WTC11 (cell line): ENCODE measurements at regions not wholly inside any gene's neighbourhood (a gene's known extent, or its start where the extent isn't known, plus 50 kb on each side); places are given as distances from the start of the nearest gene placed in this dataset.

ENCODE experiments used
- ATAC-seq: fragments of 200-7000 bp; cut with Tn5 transposase; 2 replicates; pipeline ENCODE4 v1.10.0; 2021; ENCODE audit warnings: mild to moderate bottlenecking, moderate library complexity
- CTCF ChIA-PET: fragments of 300-600 bp; sonication (Branson Sonifier 250); formaldehyde crosslinking; loops from one replicate; lab custom pipeline; 2021; ENCODE audit warnings: antibody characterized with exemption; lab: Charles Lee
- POLR2A ChIA-PET: fragments of 350-600 bp; sonication (Branson Sonifier 250); formaldehyde crosslinking; loops from one replicate; lab custom pipeline; 2021; ENCODE audit warnings: antibody characterized with exemption; lab: Charles Lee
- DNase-seq: peaks from one replicate; pipeline ENCODE4 v3.0.0; 2021; ENCODE audit warnings: low spot score
- H3K27ac Mint-ChIP-seq: 2 replicates; pipeline ENCODE4 v1.8.0; 2021; ENCODE audit warnings: mixed read lengths
- H3K27me3 Mint-ChIP-seq: 2 replicates; pipeline ENCODE4 v1.8.0; 2021; ENCODE audit warnings: low read depth, mild to moderate bottlenecking, moderate library complexity, mixed read lengths
- H3K36me3 Mint-ChIP-seq: 2 replicates; pipeline ENCODE4 v1.8.0; 2021; ENCODE audit warnings: mixed read lengths
- H3K4me1 Mint-ChIP-seq: 2 replicates; pipeline ENCODE4 v1.8.0; 2022; ENCODE audit warnings: mixed read lengths
- H3K4me3 Mint-ChIP-seq: 2 replicates; pipeline ENCODE4 v1.8.0; 2021; ENCODE audit warnings: mild to moderate bottlenecking, moderate library complexity, mixed read lengths
- H3K9me3 Mint-ChIP-seq: 2 replicates; pipeline ENCODE4 v1.8.0; 2021; ENCODE audit warnings: mixed read lengths
- ATF1 ChIP-seq: sonication (generic); formaldehyde crosslinking; IDR thresholded peaks from 2 replicates; pipeline ENCODE4 v1.8.1; 2023; ENCODE audit warnings: mild to moderate bottlenecking, moderate library complexity, missing genetic modification reagents
- CREM ChIP-seq: sonication (generic); formaldehyde crosslinking; IDR thresholded peaks from 2 replicates; pipeline ENCODE4 v1.8.1; 2022; ENCODE audit warnings: mild to moderate bottlenecking, missing genetic modification reagents, moderate library complexity
- ETV6 ChIP-seq: sonication (generic); formaldehyde crosslinking; IDR thresholded peaks from 2 replicates; pipeline ENCODE4 v1.8.1; 2022; ENCODE audit warnings: mild to moderate bottlenecking, missing genetic modification reagents
- FOXJ3 ChIP-seq: sonication (generic); formaldehyde crosslinking; IDR thresholded peaks from 2 replicates; pipeline ENCODE4 v1.9.0; 2021; ENCODE audit warnings: missing genetic modification reagents, mild to moderate bottlenecking, borderline replicate concordance
- FOXP1 ChIP-seq: sonication (generic); formaldehyde crosslinking; IDR thresholded peaks from 2 replicates; pipeline ENCODE4 v1.8.0; 2022; ENCODE audit warnings: missing genetic modification reagents, mild to moderate bottlenecking, moderate library complexity, borderline replicate concordance
- GRHL2 ChIP-seq: fragments of 250-450 bp; sonication (Bioruptor Pico); IDR thresholded peaks from 2 replicates; pipeline ENCODE4 v1.8.0; 2022; ENCODE audit warnings: mild to moderate bottlenecking, moderate library complexity; ENCODE audit not compliant: insufficient replicate concordance, severe bottlenecking
- HMGA2 ChIP-seq: fragments of 250-450 bp; sonication (Bioruptor Pico); IDR thresholded peaks from 2 replicates; pipeline ENCODE4 v1.4.0; 2021; ENCODE audit warnings: mild to moderate bottlenecking, moderate library complexity
- IRF2 ChIP-seq: sonication (generic); formaldehyde crosslinking; IDR thresholded peaks from 2 replicates; pipeline ENCODE4 v1.8.0; 2022; ENCODE audit warnings: low read depth, missing genetic modification reagents, borderline replicate concordance
- KAT7 ChIP-seq: sonication (generic); formaldehyde crosslinking; IDR thresholded peaks from 2 replicates; pipeline ENCODE4 v1.8.1; 2023; ENCODE audit warnings: missing genetic modification reagents, mild to moderate bottlenecking, borderline replicate concordance
- NFATC4 ChIP-seq: fragments of 250-450 bp; sonication (Bioruptor Pico); IDR thresholded peaks from 2 replicates; pipeline ENCODE4 v1.9.0; 2021; ENCODE audit warnings: mild to moderate bottlenecking
- NR3C1 ChIP-seq: sonication (generic); formaldehyde crosslinking; conservative IDR thresholded peaks from 2 replicates; pipeline ENCODE4 v1.8.1; 2023; ENCODE audit warnings: low read depth, mild to moderate bottlenecking, missing genetic modification reagents
- PRRX2 ChIP-seq: fragments of 250-450 bp; sonication (Bioruptor Pico); IDR thresholded peaks from 2 replicates; pipeline ENCODE4 v1.8.0; 2021; ENCODE audit warnings: mild to moderate bottlenecking
- SMAD4 ChIP-seq: sonication (generic); formaldehyde crosslinking; IDR thresholded peaks from 2 replicates; pipeline ENCODE4 v1.8.0; 2022; ENCODE audit warnings: mild to moderate bottlenecking, missing genetic modification reagents
- SP1 ChIP-seq: sonication (generic); formaldehyde crosslinking; conservative IDR thresholded peaks from 2 replicates; pipeline ENCODE4 v1.8.1; 2022; ENCODE audit warnings: missing genetic modification reagents
- TCF7 ChIP-seq: sonication (generic); formaldehyde crosslinking; IDR thresholded peaks from 2 replicates; pipeline ENCODE4 v1.8.0; 2022; ENCODE audit warnings: mild to moderate bottlenecking, low read depth, missing genetic modification reagents, moderate library complexity
- ZNF263 ChIP-seq: sonication (generic); formaldehyde crosslinking; IDR thresholded peaks from 2 replicates; pipeline ENCODE4 v1.8.1; 2022; ENCODE audit warnings: low read depth, mild to moderate bottlenecking, moderate library complexity, missing genetic modification reagents
- ZNF416 ChIP-seq: fragments of 250-450 bp; sonication (Bioruptor Pico); IDR thresholded peaks from 2 replicates; pipeline ENCODE4 v1.9.0; 2021; ENCODE audit warnings: mild to moderate bottlenecking, inconsistent platforms
- ZNF671 ChIP-seq: fragments of 250-450 bp; sonication (Bioruptor Pico); IDR thresholded peaks from 2 replicates; pipeline ENCODE4 v1.8.0; 2021; ENCODE audit warnings: mild to moderate bottlenecking
- TF ChIP-seq, protein P1 (sequence below): sonication (generic); formaldehyde crosslinking; IDR thresholded peaks from 2 replicates; pipeline ENCODE4 v1.8.1; 2023; ENCODE audit warnings: mild to moderate bottlenecking, missing genetic modification reagents, moderate library complexity
- TF ChIP-seq, protein P2 (sequence below): sonication (generic); formaldehyde crosslinking; IDR thresholded peaks from 2 replicates; pipeline ENCODE4 v1.8.1; 2022; ENCODE audit warnings: missing genetic modification reagents, borderline replicate concordance
- TF ChIP-seq, protein P3 (sequence below): sonication (generic); formaldehyde crosslinking; IDR thresholded peaks from 2 replicates; pipeline ENCODE4 v1.8.1; 2023; ENCODE audit warnings: mild to moderate bottlenecking, missing genetic modification reagents
- TF ChIP-seq, protein P4 (sequence below): sonication (generic); formaldehyde crosslinking; IDR thresholded peaks from 2 replicates; pipeline ENCODE4 v1.8.0; 2022; ENCODE audit warnings: missing genetic modification reagents
- TF ChIP-seq, protein P5 (sequence below): sonication (generic); formaldehyde crosslinking; IDR thresholded peaks from 2 replicates; pipeline ENCODE4 v1.8.1; 2023; ENCODE audit warnings: mild to moderate bottlenecking, missing genetic modification reagents, moderate library complexity
- TF ChIP-seq, protein P6 (sequence below): sonication (generic); formaldehyde crosslinking; IDR thresholded peaks from 2 replicates; pipeline ENCODE4 v1.8.1; 2022; ENCODE audit warnings: mild to moderate bottlenecking, missing genetic modification reagents, moderate library complexity, borderline replicate concordance

DNA sequence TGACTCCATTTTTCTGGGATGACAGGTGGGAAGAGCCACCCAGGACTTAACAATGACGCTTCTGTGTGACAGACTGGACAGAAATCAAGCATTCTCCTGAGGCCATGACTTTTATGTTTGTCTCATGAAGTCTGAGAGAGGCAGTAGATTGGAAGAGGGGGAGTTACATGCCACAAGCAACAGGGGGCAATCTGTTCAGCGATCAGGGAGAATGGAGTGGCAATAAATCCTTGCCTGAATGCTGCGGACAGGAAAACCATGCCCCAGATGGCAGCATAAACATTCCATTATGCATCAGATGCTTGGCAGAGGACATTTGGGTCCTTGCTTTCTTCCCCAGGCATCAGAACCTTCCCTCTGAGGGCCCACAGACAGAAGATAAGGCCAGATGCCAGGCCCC, 312.4 kb upstream of the DIPK2B start (continued):
- no peak for TF ChIP-seq PRRX2
- no peak for TF ChIP-seq SP1 (CRISPR knock-in tag)
- TF ChIP-seq, all 79 proteins: peak for 0

DNA sequence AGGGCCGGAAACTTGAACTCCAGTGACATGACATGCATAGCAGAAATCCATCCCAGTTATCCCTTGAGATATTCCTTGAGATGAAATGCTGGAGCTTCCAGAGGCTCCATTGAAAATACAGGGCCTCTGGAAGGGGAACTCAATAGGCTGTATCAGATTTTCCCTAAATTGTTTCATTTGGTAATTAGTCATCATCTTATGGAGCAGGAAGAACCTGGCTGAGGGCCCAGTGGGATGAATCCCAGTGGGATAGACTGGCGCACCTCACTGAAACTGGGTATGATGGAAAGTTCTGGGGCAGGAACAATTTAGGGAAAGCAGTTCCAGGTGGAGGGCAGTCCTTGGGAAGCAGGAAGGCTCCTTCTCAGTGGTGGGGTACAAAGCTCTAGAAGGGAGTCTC, 307.8 kb upstream of the DIPK2B start:
- no peaks in the 10 kb centered on the region for H3K27me3 Mint-ChIP-seq
- peaks cover 10% of the 10 kb centered on the region; the same call in 1 of the 2 replicates for H3K9me3 Mint-ChIP-seq
- DNase-seq (no peak), ATAC-seq (no peak)
- TF ChIP-seq SMAD4 (no peak), NFATC4 (CRISPR knock-in tag) (no peak), GRHL2 (CRISPR knock-in tag) (no peak), ZNF263 (CRISPR knock-in tag) (no peak), FOXJ3 (CRISPR knock-in tag) (no peak), IRF2 (CRISPR knock-in tag) (no peak), HMGA2 (CRISPR knock-in tag) (no peak), ZNF416 (CRISPR knock-in tag) (no peak), TCF7 (no peak)
- TF ChIP-seq, protein P1, sequence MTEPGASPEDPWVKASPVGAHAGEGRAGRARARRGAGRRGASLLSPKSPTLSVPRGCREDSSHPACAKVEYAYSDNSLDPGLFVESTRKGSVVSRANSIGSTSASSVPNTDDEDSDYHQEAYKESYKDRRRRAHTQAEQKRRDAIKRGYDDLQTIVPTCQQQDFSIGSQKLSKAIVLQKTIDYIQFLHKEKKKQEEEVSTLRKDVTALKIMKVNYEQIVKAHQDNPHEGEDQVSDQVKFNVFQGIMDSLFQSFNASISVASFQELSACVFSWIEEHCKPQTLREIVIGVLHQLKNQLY (CRISPR knock-in tag): no peak
- TF ChIP-seq, protein P2, sequence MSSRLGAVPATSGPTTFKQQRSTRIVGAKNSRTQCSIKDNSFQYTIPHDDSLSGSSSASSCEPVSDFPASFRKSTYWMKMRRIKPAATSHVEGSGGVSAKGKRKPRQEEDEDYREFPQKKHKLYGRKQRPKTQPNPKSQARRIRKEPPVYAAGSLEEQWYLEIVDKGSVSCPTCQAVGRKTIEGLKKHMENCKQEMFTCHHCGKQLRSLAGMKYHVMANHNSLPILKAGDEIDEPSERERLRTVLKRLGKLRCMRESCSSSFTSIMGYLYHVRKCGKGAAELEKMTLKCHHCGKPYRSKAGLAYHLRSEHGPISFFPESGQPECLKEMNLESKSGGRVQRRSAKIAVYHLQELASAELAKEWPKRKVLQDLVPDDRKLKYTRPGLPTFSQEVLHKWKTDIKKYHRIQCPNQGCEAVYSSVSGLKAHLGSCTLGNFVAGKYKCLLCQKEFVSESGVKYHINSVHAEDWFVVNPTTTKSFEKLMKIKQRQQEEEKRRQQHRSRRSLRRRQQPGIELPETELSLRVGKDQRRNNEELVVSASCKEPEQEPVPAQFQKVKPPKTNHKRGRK (CRISPR knock-in tag): no peak
- peaks cover 9% of the 10 kb centered on the region; the same call in 1 of the 2 replicates for H3K4me1 Mint-ChIP-seq
- ChIA-PET POLR2A (no interaction called here), CTCF (no interaction called here)
- H3K27ac Mint-ChIP-seq: no peak overlapping the region
- peaks cover 17% of the 10 kb centered on the region for H3K36me3 Mint-ChIP-seq
- no peak overlapping the region for H3K4me3 Mint-ChIP-seq

DNA sequence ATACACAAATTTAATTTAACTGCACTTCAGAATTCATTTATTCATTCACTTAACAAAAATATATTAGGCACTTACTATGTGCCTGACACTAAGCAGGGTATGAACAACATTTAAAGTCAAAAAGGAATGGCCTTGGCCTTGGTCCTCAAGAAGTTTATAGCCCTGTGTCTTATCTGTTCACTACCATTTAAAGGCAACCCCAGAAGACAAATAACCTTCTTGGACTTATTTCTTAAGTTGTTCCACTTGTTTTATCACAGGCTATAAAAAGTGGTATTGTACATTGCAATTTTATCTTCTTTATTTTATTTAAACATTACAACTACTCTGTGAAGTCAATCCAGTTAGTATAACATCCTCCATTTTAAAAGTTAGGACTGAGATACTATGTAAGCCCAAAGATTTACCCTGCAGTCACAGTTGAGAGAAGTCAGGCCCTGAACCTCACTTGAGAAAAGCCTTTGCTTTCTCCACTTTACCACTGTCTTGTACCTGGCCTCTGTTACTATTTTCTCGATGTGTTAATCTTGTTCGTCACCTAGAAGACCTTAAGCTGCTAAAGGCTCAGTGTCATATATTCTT, 305.6 kb upstream of the DIPK2B start:
- no peak for TF ChIP-seq ZNF671 (CRISPR knock-in tag)
- TF ChIP-seq KAT7 (CRISPR knock-in tag): no peak
- TF ChIP-seq, protein P3, sequence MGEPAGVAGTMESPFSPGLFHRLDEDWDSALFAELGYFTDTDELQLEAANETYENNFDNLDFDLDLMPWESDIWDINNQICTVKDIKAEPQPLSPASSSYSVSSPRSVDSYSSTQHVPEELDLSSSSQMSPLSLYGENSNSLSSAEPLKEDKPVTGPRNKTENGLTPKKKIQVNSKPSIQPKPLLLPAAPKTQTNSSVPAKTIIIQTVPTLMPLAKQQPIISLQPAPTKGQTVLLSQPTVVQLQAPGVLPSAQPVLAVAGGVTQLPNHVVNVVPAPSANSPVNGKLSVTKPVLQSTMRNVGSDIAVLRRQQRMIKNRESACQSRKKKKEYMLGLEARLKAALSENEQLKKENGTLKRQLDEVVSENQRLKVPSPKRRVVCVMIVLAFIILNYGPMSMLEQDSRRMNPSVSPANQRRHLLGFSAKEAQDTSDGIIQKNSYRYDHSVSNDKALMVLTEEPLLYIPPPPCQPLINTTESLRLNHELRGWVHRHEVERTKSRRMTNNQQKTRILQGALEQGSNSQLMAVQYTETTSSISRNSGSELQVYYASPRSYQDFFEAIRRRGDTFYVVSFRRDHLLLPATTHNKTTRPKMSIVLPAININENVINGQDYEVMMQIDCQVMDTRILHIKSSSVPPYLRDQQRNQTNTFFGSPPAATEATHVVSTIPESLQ (CRISPR knock-in tag): no peak
- no peak for TF ChIP-seq NR3C1 (CRISPR knock-in tag)
- TF ChIP-seq NFATC4 (CRISPR knock-in tag): no peak
- TF ChIP-seq, protein P4, sequence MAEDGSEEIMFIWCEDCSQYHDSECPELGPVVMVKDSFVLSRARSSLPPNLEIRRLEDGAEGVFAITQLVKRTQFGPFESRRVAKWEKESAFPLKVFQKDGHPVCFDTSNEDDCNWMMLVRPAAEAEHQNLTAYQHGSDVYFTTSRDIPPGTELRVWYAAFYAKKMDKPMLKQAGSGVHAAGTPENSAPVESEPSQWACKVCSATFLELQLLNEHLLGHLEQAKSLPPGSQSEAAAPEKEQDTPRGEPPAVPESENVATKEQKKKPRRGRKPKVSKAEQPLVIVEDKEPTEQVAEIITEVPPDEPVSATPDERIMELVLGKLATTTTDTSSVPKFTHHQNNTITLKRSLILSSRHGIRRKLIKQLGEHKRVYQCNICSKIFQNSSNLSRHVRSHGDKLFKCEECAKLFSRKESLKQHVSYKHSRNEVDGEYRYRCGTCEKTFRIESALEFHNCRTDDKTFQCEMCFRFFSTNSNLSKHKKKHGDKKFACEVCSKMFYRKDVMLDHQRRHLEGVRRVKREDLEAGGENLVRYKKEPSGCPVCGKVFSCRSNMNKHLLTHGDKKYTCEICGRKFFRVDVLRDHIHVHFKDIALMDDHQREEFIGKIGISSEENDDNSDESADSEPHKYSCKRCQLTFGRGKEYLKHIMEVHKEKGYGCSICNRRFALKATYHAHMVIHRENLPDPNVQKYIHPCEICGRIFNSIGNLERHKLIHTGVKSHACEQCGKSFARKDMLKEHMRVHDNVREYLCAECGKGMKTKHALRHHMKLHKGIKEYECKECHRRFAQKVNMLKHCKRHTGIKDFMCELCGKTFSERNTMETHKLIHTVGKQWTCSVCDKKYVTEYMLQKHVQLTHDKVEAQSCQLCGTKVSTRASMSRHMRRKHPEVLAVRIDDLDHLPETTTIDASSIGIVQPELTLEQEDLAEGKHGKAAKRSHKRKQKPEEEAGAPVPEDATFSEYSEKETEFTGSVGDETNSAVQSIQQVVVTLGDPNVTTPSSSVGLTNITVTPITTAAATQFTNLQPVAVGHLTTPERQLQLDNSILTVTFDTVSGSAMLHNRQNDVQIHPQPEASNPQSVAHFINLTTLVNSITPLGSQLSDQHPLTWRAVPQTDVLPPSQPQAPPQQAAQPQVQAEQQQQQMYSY: no peak
- TF ChIP-seq CREM (CRISPR knock-in tag): no peak
- TF ChIP-seq ATF1 (CRISPR knock-in tag): no peak
- TF ChIP-seq TCF7: no peak
- no peak for TF ChIP-seq FOXJ3 (CRISPR knock-in tag)
- TF ChIP-seq ETV6 (CRISPR knock-in tag): no peak
- TF ChIP-seq, protein P5, sequence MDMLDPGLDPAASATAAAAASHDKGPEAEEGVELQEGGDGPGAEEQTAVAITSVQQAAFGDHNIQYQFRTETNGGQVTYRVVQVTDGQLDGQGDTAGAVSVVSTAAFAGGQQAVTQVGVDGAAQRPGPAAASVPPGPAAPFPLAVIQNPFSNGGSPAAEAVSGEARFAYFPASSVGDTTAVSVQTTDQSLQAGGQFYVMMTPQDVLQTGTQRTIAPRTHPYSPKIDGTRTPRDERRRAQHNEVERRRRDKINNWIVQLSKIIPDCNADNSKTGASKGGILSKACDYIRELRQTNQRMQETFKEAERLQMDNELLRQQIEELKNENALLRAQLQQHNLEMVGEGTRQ (CRISPR knock-in tag): no peak
- TF ChIP-seq FOXP1 (CRISPR knock-in tag): no peak
- TF ChIP-seq, protein P6, sequence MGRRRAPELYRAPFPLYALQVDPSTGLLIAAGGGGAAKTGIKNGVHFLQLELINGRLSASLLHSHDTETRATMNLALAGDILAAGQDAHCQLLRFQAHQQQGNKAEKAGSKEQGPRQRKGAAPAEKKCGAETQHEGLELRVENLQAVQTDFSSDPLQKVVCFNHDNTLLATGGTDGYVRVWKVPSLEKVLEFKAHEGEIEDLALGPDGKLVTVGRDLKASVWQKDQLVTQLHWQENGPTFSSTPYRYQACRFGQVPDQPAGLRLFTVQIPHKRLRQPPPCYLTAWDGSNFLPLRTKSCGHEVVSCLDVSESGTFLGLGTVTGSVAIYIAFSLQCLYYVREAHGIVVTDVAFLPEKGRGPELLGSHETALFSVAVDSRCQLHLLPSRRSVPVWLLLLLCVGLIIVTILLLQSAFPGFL: no peak
- ATAC-seq: no peak
- ChIA-PET CTCF (no interaction called here), POLR2A (no interaction called here)
- Mint-ChIP-seq H3K4me1 (peaks cover 9% of the 10 kb centered on the region), H3K27ac (no peak overlapping the region), H3K36me3 (peaks cover 17% of the 10 kb centered on the region), H3K4me3 (no peak overlapping the region), H3K9me3 (peaks cover 13% of the 10 kb centered on the region; the same call in 1 of the 2 replicates), H3K27me3 (no peaks in the 10 kb centered on the region)
- DNase-seq: no peak
